HL-60 (cell line): ENCODE measurements at regions not wholly inside any gene's neighbourhood (a gene's known extent, or its start where the extent isn't known, plus 50 kb on each side); places are given as distances from the start of the nearest gene placed in this dataset.
"Not testable (repeated sequence)": the region's sequence is repeated elsewhere in the genome, so short reads cannot be mapped to it uniquely, and the experiment has no call there.

ENCODE experiments used
- DNase-seq, 2 experiments: peaks; one replicate each; pipeline ENCODE4 v3.0.0-alpha.2; 2010 to 2020; ENCODE audit warnings: low read depth in 1 of 2, low spot score in 1 of 2
- H3K27ac ChIP-seq: fragments of 250-450 bp; sonication (Bioruptor Pico); replicated peaks from 2 replicates; pipeline ENCODE4 v1.5.1; 2020; ENCODE audit warnings: mild to moderate bottlenecking, moderate library complexity
- H3K27me3 ChIP-seq: fragments of 250-450 bp; sonication (Bioruptor Pico); 2 replicates; pipeline ENCODE4 v1.5.1; 2021; ENCODE audit warnings: mild to moderate bottlenecking, moderate library complexity; ENCODE audit not compliant: insufficient read depth, poor library complexity, severe bottlenecking
- H3K4me3 ChIP-seq: replicated peaks from 2 replicates; pipeline ENCODE4 v1.5.1; 2011; ENCODE audit warnings: mild to moderate bottlenecking, control low read depth, low read length; ENCODE audit not compliant: insufficient read depth
- CTCF ChIP-seq: IDR thresholded peaks from one replicate; pipeline ENCODE4 v1.5.1; 2011; ENCODE audit warnings: low read length, control low read depth, inconsistent platforms; ENCODE audit not compliant: insufficient read depth
- GABPA ChIP-seq: IDR thresholded peaks from 2 replicates; pipeline ENCODE4 v1.6.1; 2012; ENCODE audit warnings: low read depth
- POLR2AphosphoS5 ChIP-seq: IDR thresholded peaks from 2 replicates; pipeline ENCODE4 v1.6.1; 2012; ENCODE audit warnings: low read depth
- REST ChIP-seq: IDR thresholded peaks from 2 replicates; pipeline ENCODE4 v1.6.1; 2012; ENCODE audit warnings: low read depth; ENCODE audit not compliant: insufficient replicate concordance
- SPI1 ChIP-seq: IDR thresholded peaks from 2 replicates; pipeline ENCODE4 v1.6.1; 2012; ENCODE audit warnings: low read depth, mild to moderate bottlenecking, borderline replicate concordance

- Histone ChIP-seq H3K27me3 (no peaks in the 10 kb centered on the region), H3K27ac (no peak overlapping the region), H3K4me3 (no peak overlapping the region)
- DNase-seq, result no peak
- TF ChIP-seq POLR2AphosphoS5, result no peak
- no peak for TF ChIP-seq CTCF
- TF ChIP-seq REST, result no peak
- TF ChIP-seq GABPA, result no peak
- TF ChIP-seq SPI1, result no peak
These were observed 321.5 kb upstream of the FSIP2 start for GRCh38 chr2:185417111-185417510.

DNA sequence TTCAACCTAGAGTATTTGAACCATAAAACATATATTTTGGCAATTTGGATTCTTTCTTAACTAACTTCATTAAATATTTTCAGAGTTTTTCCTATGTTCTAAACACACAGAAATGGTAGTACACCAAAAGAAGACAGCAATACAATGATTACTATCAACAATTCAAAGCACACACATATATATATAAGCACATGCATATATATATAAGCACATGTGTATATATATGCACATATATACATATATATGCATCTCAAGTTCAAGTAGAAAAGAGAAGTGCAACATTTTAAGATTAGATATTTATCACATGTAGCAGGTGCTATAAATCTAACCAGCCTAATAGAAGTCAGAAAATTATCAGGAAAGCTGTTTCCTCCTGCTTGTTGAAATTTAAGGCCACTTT lies 320.9 kb upstream of the FSIP2 start:
- TF ChIP-seq SPI1, result no peak
- no peak for TF ChIP-seq GABPA
- no peak for TF ChIP-seq REST
- TF ChIP-seq POLR2AphosphoS5, result no peak
- DNase-seq, result no peak
- no peaks in the 10 kb centered on the region for H3K27me3 ChIP-seq
- no peak overlapping the region for H3K4me3 ChIP-seq
- H3K27ac ChIP-seq, result no peak overlapping the region

DNA sequence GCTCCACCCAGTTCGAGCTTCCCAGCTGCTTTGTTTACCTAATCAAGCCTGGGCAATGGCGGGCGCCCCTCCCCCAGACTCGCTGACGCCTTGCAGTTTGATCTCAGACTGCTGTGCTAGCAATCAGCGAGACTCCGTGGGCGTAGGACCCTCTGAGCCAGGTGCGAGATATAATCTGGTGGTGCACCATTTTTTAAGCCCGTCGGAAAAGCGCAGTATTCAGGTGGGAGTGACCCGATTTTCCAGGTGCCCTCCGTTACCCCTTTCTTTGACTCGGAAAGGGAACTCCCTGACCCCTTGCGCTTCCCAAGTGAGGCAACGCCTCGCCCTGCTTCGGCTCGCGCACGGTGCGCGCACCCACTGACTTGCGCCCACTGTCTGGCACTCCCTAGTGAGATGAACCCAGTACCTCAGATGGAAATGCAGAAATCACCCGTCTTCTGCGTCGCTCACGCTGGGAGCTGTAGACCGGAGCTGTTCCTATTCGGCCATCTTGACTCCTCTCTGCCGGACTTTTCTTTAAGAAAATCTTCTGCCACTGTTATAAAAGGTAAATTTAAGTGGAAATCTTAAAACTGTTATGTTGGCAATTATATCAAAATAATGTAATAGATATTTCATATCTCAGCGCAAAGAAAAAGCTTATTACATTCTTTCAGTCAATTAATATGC lies 313.5 kb upstream of the FSIP2 start:
- peak overlapping the region; percentile 18 for H3K4me3 ChIP-seq
- H3K27me3 ChIP-seq, H3K27ac ChIP-seq, DNase-seq: not testable (repeated sequence)

DNA sequence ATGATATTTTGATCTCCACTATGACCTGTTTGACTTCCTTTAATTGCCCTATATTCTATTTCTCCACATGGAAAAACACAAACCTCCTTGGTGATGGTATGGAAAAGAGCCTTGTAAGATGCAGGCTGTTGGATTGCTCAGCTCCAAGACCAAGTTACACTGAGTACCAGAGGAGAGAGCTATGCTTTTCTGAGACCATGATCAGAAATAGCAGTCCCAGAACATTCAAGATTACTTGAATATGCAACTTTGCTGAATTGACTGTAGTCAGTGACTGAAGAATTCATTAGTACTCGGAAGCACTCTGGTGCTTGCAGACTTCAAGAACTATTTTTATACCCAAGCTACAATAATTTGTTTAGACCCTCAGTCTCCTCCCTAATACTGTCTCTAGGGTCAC lies 310.6 kb upstream of the FSIP2 start:
- no peak for DNase-seq
- Histone ChIP-seq H3K4me3 (no peak overlapping the region), H3K27me3 (no peaks in the 10 kb centered on the region), H3K27ac (no peak overlapping the region)
- TF ChIP-seq SPI1 (no peak), GABPA (no peak)

GRCh38 chr2:185433824-185434223 lies 304.8 kb upstream of the FSIP2 start:
- Histone ChIP-seq H3K27ac (no peak overlapping the region), H3K27me3 (no peaks in the 10 kb centered on the region), H3K4me3 (no peak overlapping the region)
- TF ChIP-seq CTCF, result no peak
- TF ChIP-seq REST, result no peak
- no peak for TF ChIP-seq GABPA
- no peak for TF ChIP-seq SPI1
- no peak for TF ChIP-seq POLR2AphosphoS5
- no peak for DNase-seq
